KMS-11 (cell line): ENCODE measurements at regions not wholly inside any gene's neighbourhood (a gene's known extent, or its start where the extent isn't known, plus 50 kb on each side); places are given as distances from the start of the nearest gene placed in this dataset.

Experiments
- H2AFZ ChIP-seq: fragments of 200-600 bp; sonication (generic); 2 replicates; pipeline ENCODE4 v1.6.1; 2016; ENCODE audit warnings: antibody characterized with exemption, mixed run types, low read depth
- H3K27ac ChIP-seq: fragments of 200-600 bp; sonication (generic); 2 replicates; pipeline ENCODE4 v1.6.1; 2016; ENCODE audit warnings: mild to moderate bottlenecking, mixed run types
- H3K27me3 ChIP-seq: fragments of 200-600 bp; sonication (generic); 2 replicates; pipeline ENCODE4 v1.6.1; 2017; ENCODE audit warnings: mild to moderate bottlenecking, low read depth, mixed run types, moderate library complexity; ENCODE audit not compliant: insufficient read depth
- H3K36me3 ChIP-seq: fragments of 200-600 bp; sonication (generic); 2 replicates; pipeline ENCODE4 v1.6.1; 2017; ENCODE audit warnings: mild to moderate bottlenecking, mixed run types; ENCODE audit not compliant: insufficient read depth
- H3K4me1 ChIP-seq: fragments of 200-600 bp; sonication (generic); 2 replicates; pipeline ENCODE4 v1.6.1; 2016; ENCODE audit warnings: mild to moderate bottlenecking, low read depth, mixed run types; ENCODE audit not compliant: poor library complexity, severe bottlenecking
- H3K4me2 ChIP-seq: fragments of 200-600 bp; sonication (generic); 2 replicates; pipeline ENCODE4 v1.7.0; 2016; ENCODE audit warnings: mild to moderate bottlenecking, mixed run types
- H3K4me3 ChIP-seq: fragments of 200-600 bp; sonication (generic); IDR thresholded peaks from 2 replicates; pipeline ENCODE4 v1.6.1; 2017; ENCODE audit warnings: low read depth, low read length, mixed read lengths; ENCODE audit not compliant: insufficient read depth
- H3K79me2 ChIP-seq: fragments of 200-600 bp; sonication (generic); 2 replicates; pipeline ENCODE4 v1.6.1; 2016; ENCODE audit warnings: low read depth, mixed run types; ENCODE audit not compliant: insufficient read depth
- H3K9ac ChIP-seq: fragments of 200-600 bp; sonication (generic); 2 replicates; pipeline ENCODE4 v1.6.1; 2016; ENCODE audit warnings: mild to moderate bottlenecking, mixed run types
- H4K20me1 ChIP-seq: fragments of 200-600 bp; sonication (generic); 2 replicates; pipeline ENCODE4 v1.6.1; 2016; ENCODE audit warnings: mild to moderate bottlenecking, mixed run types; ENCODE audit not compliant: insufficient read depth
- CTCF ChIP-seq: fragments of 200-600 bp; sonication (generic); conservative IDR thresholded peaks from 2 replicates; pipeline ENCODE4 v1.6.1; 2017; ENCODE audit warnings: low read depth, mild to moderate bottlenecking, antibody characterized with exemption, low read length, moderate library complexity, mixed read lengths

DNA sequence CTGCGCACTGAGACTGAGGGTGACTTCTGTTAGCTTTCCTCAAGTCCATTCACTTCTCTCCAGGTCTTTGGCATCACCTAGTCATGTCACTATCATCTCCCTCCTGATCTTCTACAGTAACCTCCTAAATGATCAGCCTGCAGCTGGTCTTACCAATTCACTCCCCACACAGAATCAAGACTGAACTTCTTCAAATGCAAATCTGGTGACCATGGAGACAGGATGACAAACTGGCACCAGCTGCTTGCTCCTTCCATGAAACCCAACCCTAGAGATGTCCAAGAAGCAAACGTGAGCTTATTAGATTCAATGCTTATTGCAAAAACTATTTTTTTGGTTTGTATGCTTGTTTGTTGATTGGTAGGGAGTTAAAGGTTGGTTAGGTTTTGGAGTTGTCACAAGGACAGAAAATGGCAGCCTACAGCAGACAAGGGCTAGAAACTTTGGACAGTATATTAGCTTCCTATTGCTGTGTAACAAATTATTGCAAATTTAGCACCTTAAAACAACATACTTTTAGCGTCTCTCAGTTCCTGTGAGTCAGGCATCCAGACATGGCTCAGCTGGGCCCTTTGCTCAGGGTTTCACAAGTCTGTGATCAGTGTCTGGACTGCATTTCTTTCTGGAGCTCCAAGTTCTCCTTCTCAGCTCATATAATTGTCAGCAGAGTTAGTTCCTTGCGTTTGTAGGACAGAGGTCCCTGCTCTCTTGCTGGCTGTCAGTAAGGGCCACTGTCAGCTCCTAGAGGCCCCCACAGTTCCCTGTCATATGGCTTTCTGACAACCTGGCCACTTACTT is 53.3 kb upstream of the GJA8 start:
- H4K20me1 ChIP-seq: no peaks in the 10 kb centered on the region
- no peak overlapping the region for H2AFZ ChIP-seq
- H3K9ac ChIP-seq: no peak overlapping the region
- no peak overlapping the region for H3K4me2 ChIP-seq
- no peak overlapping the region for H3K27ac ChIP-seq
- no peaks in the 10 kb centered on the region for H3K4me1 ChIP-seq
- no peak overlapping the region for H3K4me3 ChIP-seq
- H3K79me2 ChIP-seq: no peaks in the 10 kb centered on the region
- no peaks in the 10 kb centered on the region for H3K36me3 ChIP-seq
- no peak for TF ChIP-seq CTCF
- no peaks in the 10 kb centered on the region for H3K27me3 ChIP-seq

DNA sequence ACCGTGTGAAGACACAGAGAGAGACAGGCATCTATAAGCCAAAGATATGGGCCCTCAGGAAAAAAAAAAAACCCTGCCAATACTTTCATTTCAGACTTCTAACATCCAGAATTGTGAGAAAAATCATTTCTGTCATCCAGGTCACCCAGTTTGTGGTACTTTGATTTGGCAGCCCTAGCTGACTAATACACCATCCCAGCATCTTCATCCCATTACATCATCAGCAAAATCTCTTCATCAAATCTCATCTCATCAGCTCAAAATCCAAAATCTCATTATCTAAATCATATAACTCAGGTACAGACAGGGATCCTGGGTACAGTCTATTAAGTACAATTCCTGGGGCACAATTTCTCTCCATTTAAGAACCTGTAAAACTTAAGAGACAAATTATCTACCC is 51.9 kb upstream of the GJA8 start:
- H3K27ac ChIP-seq: no peak overlapping the region
- no peaks in the 10 kb centered on the region for H4K20me1 ChIP-seq
- H3K27me3 ChIP-seq: no peaks in the 10 kb centered on the region
- no peaks in the 10 kb centered on the region for H3K4me1 ChIP-seq
- H3K4me2 ChIP-seq: no peak overlapping the region
- no peaks in the 10 kb centered on the region for H3K79me2 ChIP-seq
- no peaks in the 10 kb centered on the region for H3K36me3 ChIP-seq
- TF ChIP-seq CTCF: no peak
- no peak overlapping the region for H3K9ac ChIP-seq
- H3K4me3 ChIP-seq: no peak overlapping the region
- H2AFZ ChIP-seq: no peak overlapping the region

GRCh38 chr1:147851149-147851548 is 51.4 kb upstream of the GJA8 start:
- Histone ChIP-seq H3K9ac (no peak overlapping the region), H3K36me3 (no peaks in the 10 kb centered on the region), H3K4me1 (no peaks in the 10 kb centered on the region), H3K4me3 (no peak overlapping the region), H2AFZ (no peak overlapping the region), H4K20me1 (no peaks in the 10 kb centered on the region), H3K79me2 (no peaks in the 10 kb centered on the region), H3K27ac (no peak overlapping the region), H3K4me2 (no peak overlapping the region), H3K27me3 (no peaks in the 10 kb centered on the region)
- no peak for TF ChIP-seq CTCF

GRCh38 chr1:147852706-147853225 is 49.8 kb upstream of the GJA8 start:
- no peaks in the 10 kb centered on the region for H3K27me3 ChIP-seq
- H3K9ac ChIP-seq: no peak overlapping the region
- H3K4me2 ChIP-seq: no peak overlapping the region
- no peak overlapping the region for H2AFZ ChIP-seq
- no peaks in the 10 kb centered on the region for H3K4me1 ChIP-seq
- no peaks in the 10 kb centered on the region for H3K36me3 ChIP-seq
- no peaks in the 10 kb centered on the region for H3K79me2 ChIP-seq
- H3K27ac ChIP-seq: no peak overlapping the region
- no peaks in the 10 kb centered on the region for H4K20me1 ChIP-seq
- TF ChIP-seq CTCF: no peak
- H3K4me3 ChIP-seq: no peak overlapping the region
